ENCODE measurements at regions not wholly inside any gene's neighbourhood (a gene's known extent, or its start where the extent isn't known, plus 50 kb on each side); places are given as distances from the start of the nearest gene placed in this dataset.

GRCh38 chr2:220029013-220029412, 401.6 kb downstream of the SLC4A3 start:
- TF ChIP-seq CTCF (IDR thresholded peaks at IDR 0.05) (no peak), POLR2A (IDR thresholded peaks at IDR 0.05) (no peak), POLR2AphosphoS5 (IDR thresholded peaks at IDR 0.05) (no peak)
